Kidney tubule cell (primary cell): ENCODE measurements at regions not wholly inside any gene's neighbourhood (a gene's known extent, or its start where the extent isn't known, plus 50 kb on each side); places are given as distances from the start of the nearest gene placed in this dataset.

Experiments
- DNase-seq: peaks from one replicate; pipeline ENCODE4 v3.0.0-alpha.2; 2018; ENCODE audit warnings: low spot score

DNA sequence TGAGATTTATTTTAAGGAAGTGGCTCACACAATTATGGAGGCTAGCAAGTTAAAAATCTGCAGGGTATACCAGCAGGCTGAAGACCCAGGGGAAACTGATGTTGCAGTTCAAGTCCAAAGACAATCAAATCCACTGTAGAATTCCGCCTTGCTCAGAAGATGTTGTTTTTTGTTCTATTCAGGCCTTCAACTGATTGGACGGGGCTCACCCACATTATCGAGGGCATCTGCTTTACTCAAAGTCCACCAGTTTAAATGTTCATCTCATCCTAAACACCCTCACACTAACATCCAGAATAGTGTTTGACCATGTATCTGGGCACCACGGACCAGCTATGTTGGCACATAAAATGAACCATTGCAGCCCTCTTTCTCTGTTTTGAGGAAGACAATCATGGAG lies 211.2 kb upstream of the GPR26 start:
- DNase-seq = no peak

DNA sequence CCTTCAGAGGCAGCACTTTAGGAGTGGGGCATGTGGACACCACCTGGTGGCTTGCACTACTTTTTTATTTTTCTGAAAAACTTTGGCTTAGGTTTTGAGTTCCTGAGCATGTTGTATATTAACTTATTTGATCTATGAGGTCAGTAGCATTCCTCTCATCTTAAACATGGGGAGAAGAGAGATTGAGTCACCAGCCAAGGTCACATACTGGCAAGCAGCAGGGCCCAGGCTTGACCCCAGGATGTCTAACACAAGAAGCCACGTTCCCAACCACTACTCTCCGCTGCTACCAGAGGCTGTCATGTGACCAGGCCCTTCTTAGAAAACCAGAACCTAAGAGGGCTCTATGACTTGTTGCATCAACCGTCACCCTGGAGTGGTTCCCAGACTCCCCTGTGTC lies 210.3 kb upstream of the GPR26 start:
- peak; percentile 82 for DNase-seq

DNA sequence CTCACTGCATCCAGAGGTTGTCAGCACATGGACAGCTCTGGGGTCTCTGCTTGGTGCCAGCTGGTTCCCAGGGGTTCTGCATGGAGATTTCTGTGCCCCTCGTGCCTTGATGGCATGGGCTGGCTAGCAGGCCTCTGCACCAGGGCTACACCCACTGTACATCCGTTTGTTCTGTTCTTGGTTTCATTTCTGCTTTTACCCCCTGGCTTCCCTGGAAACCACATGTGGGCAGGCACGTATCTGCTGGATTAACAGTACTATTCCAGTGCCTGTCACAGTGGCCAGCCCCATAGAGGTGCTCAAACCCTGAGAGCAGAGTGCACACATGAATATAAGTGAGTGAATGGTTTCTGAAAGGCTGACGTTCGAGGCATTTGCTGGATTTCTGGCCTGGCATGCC lies 207.2 kb upstream of the GPR26 start:
- no peak for DNase-seq

DNA sequence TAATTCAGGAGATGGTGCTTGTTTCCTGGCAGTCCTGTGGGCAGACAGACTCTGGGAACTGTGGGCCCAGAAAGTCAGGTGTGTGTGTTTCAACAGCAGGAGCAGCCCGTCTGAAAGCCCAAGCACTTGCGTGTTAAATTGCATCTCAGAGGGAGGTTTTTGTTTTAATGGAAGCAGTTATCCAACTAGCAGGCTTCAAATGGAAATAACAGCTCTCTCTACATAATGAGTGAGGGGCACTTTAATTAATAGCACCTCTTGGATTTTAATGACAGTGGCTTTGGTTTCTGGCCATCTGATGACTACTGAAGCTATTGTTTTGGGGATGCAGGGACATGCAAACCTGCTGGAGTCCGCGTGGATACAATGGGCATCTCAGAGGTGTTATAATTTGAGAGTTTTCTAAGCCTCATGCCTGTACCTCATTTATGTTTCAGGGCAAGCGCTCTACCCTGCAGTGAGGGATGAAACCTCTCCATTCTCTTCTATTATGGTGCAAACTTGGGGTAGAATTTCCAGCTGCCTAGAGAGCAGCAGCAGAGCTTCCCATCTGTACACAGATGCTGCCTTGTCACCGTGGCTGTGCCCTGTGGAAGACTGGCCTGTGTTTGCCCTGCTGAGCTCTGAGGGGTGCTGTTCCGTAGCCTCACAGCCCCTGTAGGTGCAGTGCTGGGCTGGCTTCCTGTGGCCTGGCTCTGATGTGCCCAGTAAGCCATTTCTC lies 206.6 kb upstream of the GPR26 start:
- DNase-seq = no peak

DNA sequence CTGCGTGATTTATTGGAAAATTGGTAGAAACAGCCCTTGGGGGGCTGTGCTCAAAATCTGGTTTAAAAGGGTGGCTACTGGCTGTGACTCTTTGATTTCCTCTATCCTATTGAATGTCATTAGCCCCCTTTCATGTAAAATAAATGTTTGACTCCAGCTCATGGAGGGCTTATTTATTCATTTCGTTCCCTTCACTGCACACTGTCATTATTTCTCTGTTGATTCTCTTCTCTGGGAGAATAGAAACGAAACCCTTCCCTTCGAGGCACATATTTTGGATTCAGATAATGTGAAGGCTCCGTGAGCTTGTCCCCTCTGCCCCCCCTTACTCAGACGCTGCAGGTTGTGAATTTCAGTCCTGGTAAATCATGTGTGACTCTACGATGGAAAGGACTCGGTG lies 203.9 kb upstream of the GPR26 start:
- DNase-seq = no peak

DNA sequence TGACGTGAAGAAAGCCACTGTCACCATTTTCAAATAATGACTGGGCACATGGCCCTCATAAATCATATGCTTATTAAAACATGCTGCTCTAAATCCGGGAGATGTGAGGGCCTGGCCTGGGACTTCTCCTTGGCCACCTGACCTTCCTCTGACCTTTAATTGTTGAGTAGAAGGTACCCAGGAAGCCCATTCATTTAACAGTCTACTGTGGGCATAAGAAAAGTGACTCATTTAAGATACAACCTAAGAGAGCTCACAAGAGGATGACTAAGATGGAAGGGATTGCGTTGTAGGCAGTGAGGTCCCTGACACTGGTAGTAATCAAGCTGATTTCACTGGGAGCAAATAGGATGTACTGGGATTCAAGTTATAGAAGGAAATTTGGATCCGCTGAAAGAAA lies 203.4 kb upstream of the GPR26 start:
- peak; percentile 4 for DNase-seq

DNA sequence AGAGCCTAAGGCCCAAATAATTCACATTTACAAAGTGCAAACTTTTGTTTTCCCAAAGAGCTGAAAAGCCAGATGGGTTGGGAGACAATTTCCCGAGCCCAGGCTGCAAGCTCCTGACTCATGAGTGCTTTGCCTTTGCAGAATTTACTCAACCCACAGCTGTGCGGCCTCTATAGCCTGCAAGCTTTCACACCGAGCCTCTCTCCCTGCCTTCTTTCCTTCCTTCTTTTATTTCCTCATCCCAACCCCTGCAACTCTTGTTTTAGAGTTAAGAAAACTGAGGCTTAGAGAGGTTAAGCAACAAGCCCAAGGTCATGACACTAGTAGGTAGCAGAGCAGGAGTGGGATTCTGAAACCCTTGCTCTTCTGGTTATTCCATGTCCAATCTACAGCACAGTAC lies 203.0 kb upstream of the GPR26 start:
- DNase-seq = no peak

DNA sequence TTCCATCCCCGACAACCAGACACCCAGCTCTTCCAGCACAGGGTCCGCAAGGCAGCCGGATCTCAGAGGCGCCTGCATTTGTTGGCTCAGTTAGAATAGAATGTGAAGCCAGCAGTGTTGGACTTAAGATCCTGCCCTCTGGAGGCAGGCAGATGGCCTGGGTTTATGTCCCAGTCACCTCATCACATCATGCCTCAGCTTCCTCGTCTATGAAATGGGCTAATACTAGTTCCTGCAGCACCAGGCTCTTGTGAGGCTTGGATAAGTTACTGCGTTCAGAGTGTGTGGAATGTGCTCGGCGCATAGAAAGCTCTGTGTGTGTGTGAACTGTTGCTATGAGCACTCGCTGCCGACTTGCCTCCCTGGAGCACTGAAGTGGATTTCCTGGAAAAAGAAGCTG lies 202.5 kb upstream of the GPR26 start:
- DNase-seq = no peak

DNA sequence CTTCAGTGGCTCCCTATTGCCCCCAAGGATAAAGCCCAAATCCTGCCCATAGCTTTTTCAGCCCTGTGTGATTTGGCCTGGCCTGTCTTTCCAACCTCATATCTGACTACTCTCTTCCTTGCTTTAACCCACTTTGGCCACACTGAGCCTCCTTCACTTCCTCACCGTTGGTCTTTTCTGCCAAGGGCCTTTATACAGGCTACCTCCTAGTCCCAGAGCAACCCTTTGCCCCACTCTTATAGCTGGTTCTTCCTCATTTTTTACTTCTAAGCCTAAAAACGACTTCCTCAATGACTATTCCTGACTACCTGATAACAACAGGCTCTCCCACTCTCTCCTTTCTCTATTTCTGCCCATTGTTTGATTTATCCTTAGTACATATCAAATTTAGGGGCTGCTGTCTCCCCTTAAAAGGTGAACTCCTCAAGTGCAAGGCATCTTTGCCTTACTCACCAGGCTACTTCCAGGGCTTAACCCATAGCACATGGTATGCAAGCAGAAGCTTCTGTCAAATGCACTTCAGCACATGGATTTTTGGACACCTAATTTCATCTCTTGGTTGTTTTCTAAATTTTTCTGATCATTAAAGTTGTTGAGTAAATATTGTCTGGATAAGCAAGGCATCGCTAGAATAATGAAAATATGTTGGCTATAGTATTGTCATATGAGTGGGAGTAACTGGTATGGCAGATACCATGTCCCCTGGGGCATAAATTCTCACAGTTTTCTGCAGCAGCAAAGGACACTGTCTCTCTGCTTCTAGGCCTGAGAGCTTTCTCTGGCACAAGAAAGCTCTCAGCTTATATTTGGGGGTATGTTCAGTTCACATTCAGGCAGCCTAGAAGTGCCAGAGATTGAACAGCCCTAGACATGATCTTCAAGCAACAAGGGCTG lies 201.5 kb upstream of the GPR26 start:
- DNase-seq = no peak

DNA sequence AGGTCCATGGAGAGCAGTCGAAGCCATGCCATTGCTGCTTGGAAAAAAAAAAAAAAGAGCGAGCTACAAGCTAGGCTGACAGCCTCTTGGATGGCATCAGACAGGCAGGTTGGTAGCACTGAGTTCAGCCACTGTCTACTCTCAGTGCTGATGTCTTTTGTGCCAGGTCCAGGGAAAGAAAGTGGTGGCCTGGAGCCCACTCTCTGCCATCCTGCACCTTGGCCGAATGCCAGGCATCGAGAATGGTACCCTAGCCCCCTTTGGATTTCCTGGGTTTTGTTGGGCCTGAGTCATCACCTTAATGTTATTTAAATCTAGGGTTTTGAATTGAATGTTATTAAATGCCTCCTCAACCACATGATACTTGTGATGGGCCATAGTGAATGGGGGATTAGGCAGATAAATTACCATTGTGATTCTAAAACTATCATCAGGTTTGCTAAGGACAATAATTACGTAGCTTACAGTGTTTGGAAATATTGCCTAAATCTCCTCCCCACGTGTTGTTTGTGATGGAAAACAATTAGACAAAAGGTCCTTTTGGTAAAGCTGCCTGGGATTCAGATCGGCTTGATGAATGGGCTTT lies 195.7 kb upstream of the GPR26 start:
- DNase-seq = no peak

DNA sequence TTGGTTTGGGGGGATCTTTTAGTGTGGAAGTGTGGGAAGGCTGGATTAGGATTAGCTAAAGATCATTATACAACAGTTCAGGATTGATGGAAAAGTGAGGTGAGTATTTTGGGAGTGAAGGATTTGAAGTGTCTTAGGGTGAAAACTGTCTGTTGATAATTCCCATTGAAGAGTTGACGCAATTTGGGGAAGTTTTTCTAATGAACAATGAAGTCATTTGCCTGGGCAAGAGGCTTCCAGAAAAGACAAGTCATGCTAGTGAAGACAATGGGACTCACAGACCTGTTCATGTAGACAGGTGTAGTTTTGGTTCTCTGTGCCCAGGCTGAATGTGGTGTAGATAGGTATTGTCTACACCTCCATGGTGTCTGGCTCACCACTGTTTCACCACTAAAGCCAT lies 194.3 kb upstream of the GPR26 start:
- DNase-seq = no peak

DNA sequence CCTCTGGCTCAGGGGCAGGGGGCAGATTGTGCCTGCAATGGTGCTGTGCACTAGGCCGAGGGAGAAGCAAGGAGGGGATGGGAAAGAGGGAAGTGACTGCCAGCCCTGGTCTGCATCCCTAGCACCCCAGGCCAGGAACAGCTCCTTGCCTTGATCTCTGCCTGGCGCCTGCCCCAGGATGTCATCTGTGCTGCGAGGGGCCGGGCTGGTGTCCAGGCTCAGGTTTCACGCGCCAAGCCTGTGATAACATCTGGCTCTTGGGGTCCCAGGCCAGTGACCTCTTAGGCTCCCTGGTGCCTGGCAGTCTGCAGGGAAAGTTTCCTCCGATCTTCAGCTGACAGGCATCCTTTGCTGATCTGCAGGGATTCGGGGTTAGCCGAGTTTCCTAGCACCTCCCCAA lies 193.5 kb upstream of the GPR26 start:
- no peak for DNase-seq

DNA sequence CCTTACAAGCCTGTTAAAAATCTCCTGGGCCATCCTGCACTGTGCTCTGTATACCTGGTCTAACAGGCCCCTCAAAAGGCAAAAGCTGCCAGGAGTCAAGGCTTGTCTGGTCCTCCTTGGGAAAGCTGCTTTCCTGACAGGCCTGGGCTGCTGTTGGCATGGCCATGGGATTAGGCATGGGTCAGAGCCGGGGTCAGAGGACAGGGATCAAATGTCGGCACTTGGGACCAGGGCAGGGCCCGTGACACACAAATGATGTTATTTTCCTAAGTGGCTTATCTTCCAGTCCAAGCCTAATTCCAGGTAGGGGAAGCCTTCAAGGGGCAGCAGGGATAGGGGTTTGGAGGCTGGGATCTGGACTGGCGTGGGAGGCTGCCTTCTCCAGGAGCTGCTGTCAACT lies 191.5 kb upstream of the GPR26 start:
- no peak for DNase-seq

DNA sequence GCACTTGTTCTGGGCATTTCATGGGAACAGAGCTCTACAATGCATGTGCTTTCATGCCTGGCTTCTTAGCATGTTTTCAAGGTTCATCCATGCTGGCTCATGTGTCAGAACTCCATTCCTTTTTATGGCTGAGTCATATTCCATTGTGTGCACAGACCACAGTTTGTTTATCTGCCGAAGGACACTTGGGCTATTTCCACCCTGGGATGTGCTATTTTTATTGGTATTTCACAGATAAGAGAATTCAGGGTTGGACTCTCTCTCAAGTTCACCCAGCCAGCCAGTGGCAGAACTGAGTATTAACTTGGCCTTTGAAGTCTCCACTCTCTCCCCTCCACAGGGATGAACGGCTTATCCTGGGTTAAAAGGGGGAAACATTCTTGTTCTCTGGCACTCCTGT lies 190.7 kb upstream of the GPR26 start:
- DNase-seq = no peak

DNA sequence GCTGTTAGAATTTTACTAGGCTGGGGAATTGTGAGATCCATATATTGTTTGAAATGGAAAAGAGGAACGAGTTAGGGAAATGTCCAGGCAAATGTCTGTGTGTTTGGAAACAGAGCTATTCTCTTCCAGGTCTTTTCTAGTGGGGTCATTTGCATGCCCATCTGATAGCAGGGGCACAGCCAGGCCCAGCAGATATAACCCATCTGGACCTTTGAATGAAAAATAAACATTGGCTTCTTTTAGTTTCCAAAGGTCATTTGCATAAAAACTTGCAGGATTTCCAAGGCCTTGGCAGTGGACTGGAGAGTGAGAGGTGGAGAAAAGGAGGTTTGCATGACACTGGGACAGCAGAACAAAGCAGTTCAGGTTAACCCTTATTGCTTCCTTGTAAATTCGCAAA lies 188.0 kb upstream of the GPR26 start:
- DNase-seq = no peak

DNA sequence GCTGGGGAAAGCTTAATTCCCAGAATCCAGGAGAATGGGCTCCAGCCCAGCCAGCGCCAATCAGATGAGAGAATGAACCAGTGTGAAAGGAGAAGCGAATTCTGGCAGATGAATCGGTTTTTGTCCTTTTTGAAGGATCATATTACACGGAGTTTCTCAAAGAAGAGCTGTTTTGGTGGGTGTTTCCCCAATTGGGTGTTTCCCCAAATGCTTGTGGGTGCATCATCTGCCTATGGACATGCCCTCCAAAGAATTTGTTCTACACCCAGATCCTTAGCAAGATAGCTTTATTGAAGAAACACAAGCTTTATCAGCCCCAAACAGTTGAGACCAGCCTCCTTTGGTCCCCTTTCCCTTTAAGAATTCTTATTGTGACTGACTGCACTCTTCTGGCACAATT lies 186.5 kb upstream of the GPR26 start:
- no peak for DNase-seq

DNA sequence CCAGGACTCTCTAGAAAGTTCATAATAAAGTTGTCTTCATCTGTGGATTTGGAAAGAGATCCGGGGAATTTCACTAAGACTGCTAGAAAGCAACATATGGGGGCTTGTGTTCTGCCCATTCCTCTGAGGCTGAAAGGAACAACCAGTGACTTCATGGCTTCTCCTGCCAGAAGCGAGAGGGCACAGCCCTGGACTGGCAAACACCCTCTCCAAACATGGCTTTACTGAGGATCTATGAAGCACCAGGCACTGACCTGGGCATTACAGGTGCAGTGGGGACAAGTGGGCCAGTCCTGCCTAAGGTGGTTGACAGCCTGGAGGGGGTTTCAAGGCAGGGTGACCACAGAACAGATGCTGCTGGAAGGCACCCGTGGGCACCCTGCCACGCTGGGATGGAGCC lies 185.8 kb upstream of the GPR26 start:
- no peak for DNase-seq

DNA sequence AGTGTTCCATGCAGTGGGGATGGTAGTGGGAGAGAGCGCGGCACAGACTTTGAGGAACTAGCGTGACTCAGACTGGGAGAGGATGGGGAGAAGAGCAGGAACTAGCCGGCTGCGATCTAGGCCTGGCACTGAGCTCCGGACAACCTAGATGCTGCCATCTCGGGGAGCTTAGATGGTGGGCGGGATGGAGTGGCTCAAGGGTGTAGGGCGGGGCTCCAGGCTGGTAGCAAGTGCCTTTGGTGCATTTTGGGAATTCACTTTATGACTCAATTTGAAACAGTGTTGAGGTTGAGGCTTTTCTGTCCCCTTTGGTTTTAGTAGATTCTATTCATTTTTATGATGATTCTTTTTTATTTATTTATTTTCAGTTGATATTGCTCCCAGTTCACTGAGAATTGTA lies 185.3 kb upstream of the GPR26 start:
- no peak for DNase-seq

DNA sequence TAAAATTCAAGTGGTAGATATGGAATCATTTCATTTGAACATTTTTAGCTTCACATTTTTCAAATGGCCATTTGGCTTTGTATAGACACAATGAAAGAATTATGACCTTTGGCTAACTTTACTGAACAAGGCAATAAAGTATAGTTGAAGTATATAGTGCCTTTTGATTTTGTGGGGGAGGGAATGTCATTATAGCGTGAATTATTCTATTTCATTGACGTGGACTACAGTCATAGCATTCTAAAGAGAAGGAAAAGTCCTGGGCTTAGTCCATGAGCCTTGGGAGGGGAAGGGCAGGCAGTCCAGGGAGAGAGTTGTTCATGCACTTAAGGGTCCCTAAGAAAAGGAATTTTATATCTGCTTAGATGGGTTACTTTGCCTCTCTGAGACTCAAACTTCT lies 181.4 kb upstream of the GPR26 start:
- DNase-seq = no peak

DNA sequence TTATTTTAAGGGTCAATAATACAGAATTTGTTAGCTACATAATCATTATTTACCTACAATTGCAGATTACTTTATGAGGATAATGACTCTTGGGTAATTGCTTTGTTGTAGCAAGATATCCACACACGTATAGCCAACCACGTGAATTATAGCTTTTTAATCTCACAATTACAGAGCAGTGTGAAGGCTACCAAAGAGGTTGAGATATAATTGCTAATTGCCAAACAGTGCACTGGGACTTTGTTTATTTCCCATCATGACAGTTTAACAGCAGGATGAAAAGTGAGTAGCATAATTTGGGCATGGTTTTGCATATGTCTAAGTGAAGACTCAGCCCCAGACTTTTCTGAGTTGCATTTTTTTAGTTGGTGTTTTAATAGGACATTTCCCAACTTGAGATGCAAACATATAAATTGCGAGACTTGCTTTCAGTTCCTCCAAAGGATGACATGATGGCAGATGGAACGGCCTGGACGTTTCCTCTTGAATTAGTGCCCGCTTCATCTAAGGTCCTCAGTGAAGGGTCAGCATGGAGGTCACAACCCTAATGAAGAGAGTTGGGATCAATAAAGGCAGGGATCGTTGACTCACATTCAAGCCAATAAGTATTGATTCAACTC lies 180.7 kb upstream of the GPR26 start:
- DNase-seq = no peak

DNA sequence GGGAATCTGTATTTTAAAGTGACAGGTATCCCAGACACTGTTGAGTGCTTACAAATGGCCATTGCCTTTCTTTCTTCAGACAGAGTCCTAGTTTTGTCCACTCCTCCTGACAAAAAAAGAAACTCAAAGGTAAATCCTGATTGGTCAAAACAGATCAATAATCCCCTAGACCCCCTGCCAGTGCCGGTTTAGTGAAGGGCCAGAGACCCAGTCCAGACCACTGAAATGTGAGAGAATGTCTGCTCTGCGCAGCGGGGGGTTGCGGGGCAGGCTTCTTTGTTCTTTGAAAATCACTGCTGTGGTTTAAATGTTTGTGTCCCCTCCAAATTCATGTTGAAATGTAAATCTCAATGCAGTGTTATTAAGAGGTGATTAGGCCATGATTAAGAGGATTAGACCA lies 177.7 kb upstream of the GPR26 start:
- DNase-seq = no peak

DNA sequence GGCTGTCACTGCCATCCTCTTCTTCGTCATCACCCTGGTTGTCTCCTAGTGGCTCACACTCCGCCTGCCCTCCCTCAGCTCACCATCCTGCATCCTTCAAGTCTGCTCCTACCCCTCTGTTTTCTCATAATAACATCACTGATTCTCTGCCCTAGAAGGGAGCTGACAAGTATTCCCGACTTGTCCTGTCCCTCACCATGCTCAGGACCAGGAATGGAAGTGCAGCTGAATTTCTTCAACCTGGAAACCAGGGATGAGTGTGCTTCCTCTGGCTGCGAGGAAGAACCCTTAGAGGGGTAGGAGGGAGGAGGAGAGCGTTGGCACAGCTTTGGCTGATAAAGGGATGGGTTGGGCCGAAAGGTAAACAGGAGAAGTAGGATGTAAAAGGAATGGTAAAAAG lies 174.8 kb upstream of the GPR26 start:
- no peak for DNase-seq

DNA sequence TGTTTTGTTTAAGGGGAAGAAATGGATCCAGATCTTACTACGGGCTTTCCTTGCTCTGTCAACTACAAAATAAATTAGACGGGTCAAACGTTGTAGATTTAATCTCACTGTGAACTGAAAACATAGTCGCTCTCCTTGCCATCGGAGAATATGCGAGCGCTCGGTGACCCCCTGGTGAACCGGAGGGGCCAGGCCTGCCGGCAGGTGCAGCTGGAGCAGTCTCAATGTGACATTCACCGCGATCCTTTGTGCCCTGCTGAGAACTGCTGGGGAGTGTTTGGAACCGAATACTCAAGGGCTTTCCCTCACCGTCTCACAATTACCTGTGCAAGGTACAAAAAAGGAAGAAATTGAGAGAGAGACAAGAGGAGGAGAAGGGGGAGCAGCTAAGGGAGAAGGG lies 174.1 kb upstream of the GPR26 start:
- no peak for DNase-seq
